SHP77 treated with DMSO at 0.1 percent for 48 hours (cell line): ENCODE measurements at regions not wholly inside any gene's neighbourhood (a gene's known extent, or its start where the extent isn't known, plus 50 kb on each side); places are given as distances from the start of the nearest gene placed in this dataset.

ENCODE experiments used
- DNase-seq: peaks from one replicate; lab custom pipeline; 2025; lab: John Stamatoyannopoulos, UW

GRCh38 chr14:53462931-53463778 lies 310.0 kb upstream of the DDHD1 start:
- DNase-seq: no peak

DNA sequence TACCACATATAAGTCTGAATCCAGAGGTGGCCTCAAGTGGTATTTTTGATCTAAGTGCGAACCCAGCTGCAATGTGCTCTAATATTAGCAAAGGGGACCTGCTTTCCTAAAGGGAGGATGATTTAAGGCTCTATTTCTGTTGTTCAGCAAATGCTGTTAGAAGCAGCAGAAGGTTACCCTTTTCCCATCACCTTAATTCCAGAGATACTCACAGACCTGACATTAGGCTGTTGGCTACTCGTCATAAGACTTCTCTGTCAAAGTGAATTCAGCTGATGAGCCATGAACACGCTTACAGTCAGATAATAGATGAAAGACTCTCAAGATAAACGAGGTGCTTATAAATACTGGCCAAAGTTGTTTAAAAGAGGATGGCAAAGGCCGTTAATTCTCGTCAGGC lies 308.7 kb upstream of the DDHD1 start:
- no peak for DNase-seq

DNA sequence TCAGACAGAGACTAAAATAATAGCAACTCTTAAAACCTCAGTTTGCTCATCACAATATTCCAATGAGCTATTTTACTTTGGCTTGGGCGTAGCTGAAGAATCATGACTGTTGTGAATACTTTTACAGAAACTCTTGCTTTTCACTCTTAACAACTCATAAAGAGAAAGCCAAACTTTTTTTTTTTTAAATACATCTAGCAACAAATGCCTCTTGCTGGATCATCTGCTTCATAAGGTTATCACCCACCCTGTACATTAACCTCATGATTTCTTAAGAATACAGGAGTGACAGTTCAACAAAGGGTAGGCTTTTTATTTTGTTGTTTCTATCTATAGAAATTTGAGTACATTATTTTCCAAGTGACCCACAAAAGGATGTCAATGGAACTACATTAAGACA lies 307.4 kb upstream of the DDHD1 start:
- no peak for DNase-seq

DNA sequence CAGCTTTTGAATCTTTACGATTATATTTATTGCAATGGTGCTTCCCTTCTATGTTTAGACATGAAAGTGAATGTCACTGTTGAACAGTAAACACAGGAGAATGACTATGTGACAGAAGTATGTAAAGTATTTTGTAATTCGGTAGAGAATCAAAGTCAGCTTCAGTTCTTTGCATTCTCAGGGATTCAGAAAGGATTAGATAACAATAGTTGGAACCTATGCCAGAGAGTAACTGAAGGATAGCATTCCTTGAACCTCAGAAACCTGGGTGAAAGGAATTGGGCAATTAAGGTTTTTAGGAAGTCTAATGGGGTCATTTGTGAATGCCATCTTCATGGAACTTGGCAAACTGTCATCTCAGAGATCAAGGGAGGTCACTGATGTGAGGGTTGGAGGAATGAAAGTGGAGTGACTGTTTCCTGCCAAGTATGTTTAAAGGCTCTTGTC lies 305.3 kb upstream of the DDHD1 start:
- DNase-seq: no peak

GRCh38 chr14:53456931-53457330 lies 303.8 kb upstream of the DDHD1 start:
- no peak for DNase-seq

GRCh38 chr14:53452005-53452673 lies 299.0 kb upstream of the DDHD1 start:
- no peak for DNase-seq

- DNase-seq: no peak
Observed at GRCh38 chr14:53450871-53451270, 297.7 kb upstream of the DDHD1 start.

DNA sequence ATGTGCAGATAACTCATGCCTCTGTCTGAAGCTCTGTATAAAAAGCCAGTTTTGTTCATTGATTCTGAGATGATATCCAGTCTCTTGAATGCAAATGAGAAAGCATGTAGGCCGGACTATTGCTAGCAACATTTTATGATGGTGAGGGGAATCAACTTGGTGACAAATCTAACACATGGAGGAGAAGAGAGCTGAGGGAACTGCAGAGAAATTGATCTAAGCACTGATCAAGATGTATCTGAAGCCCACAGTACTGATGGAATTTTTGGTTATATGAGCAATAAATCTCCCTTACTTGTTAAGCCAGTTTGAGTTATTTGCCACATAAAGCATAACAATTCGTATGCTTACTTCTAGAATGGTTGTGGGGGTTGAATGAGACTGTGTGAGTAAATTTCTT lies 295.6 kb upstream of the DDHD1 start:
- DNase-seq: no peak

GRCh38 chr14:53444677-53445312 lies 291.7 kb upstream of the DDHD1 start:
- no peak for DNase-seq

GRCh38 chr14:53441789-53442188 lies 288.7 kb upstream of the DDHD1 start:
- DNase-seq: no peak

- no peak for DNase-seq
Observed at GRCh38 chr14:53437858-53438257, 284.7 kb upstream of the DDHD1 start.

- peak; percentile 29 for DNase-seq
Observed at GRCh38 chr14:53432378-53432802, 279.3 kb upstream of the DDHD1 start.

GRCh38 chr14:53430870-53431269 lies 277.7 kb upstream of the DDHD1 start:
- DNase-seq: no peak

- DNase-seq: no peak
Observed at GRCh38 chr14:53412819-53413675, 259.9 kb upstream of the DDHD1 start.

DNA sequence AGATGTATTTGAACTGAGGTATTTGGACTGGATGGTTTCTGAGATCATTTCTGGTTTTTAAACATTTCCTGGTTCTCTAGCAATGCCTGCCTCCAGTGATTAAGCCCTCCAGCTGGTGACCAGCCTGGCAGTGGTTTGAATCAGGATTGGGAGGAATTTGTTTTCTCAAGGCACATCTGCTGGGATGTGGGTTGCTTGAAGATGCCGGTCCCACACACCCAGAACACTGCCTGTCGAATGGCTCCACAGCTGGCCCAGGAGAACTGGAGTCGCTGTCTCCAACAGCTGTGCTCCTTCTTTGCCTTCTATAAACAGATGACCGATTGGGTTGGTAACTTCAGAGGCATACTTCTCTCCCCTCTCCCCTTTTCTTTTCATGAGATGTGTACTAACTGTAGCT lies 258.0 kb upstream of the DDHD1 start:
- DNase-seq: no peak

DNA sequence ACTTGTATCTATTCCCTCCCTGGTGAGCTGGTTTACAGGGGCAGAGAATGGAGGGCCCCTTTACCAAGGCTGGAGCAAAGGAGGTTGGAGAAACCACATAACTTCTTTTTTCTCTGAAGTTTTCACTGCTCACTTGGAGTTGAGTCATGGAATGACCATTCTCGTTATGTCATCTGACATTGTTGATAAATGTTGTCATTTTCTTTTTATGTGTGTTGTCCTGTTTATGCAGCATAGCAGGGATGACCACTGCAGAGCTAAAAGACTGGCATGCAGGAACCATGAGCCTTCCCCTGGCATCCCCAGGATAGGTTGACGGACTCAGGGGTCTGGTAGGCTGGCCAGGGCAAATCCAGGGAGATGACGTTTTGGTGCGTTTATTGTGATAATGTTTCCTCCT lies 256.8 kb upstream of the DDHD1 start:
- DNase-seq: no peak

GRCh38 chr14:53409289-53409688 lies 256.2 kb upstream of the DDHD1 start:
- DNase-seq: no peak

DNA sequence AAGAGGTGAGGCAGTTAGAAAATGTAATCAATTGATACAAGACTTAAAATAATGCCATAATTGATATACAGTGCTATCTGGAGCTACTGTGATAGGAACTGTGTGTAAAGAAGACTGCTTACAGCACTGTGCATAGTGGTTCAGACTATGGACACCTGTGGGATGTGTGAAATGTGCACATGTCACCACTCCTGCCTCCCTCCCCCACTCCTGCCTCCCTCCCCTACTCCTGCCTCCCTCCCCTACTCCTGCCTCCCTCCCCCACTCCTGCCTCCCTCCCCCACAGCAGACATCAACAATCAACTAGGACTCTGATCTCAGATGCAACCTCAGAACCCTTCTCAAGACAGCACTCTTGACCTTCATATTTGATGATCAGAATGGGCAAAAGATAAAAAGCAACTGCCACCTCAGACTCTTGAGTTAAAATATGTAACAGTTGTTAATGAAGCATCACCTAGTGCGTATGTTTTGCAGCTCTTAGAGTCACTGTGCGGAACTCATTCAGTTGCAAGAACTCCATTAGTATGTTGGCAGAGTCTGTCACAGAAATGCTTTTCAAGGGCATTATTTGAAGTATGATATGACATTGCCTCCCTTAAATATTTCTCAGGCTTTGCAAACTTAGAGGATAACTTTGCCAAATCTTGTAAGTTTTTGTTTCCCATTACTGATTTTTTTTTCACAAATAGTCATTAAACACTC lies 255.2 kb upstream of the DDHD1 start:
- no peak for DNase-seq

DNA sequence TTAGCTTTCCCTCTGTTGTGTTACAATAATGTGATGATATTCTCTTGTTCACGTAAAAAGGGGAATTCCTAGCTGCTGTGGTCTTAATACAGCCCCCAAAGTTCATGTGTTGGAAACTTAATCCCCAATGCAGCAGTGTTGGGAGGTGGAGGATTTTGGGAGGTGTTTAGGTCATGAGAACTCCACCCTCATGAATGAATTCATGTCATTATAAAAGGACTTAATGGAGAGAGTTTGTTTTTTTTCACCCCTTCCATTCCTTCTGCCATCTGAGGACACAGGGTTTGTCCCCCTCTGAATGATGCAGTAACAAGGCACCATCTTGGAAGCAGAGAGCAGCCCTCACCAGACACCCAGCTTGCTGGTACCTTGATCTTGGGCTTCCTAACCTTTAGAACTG lies 253.4 kb upstream of the DDHD1 start:
- DNase-seq: no peak

DNA sequence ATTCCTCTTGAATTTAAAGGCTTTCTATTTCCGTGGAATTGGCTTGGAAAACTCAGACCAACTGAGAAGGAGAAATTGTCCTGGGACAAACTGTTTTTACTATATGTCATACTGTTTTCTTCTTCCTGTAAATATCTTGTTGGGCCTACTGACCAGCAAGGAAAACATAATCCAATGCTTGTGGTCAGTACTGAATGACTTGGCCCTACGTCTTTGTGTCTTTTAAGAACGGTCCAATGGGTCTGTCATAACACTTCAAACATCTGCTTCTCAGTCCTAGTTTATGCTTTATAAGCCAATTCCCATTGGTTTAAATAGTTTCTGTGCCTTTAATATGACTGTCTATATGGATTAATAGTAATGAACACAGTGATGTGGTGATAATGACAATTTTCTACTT lies 248.5 kb upstream of the DDHD1 start:
- no peak for DNase-seq

GRCh38 chr14:53399057-53399456 lies 245.9 kb upstream of the DDHD1 start:
- DNase-seq: no peak
